Esophagus muscularis mucosa (tissue), 3 donors: ENCODE measurements at regions not wholly inside any gene's neighbourhood (a gene's known extent, or its start where the extent isn't known, plus 50 kb on each side); places are given as distances from the start of the nearest gene placed in this dataset.

ENCODE experiments used
- POLR2A ChIP-seq: fragments of 450-650 bp; IDR thresholded peaks from one replicate; pipeline ENCODE4 v1.6.1; 2017; ENCODE audit warnings: antibody characterized with exemption, moderate library complexity, mild to moderate bottlenecking, low read depth
- TF ChIP-seq, protein P1 (sequence below), 3 experiments: fragments of 200-600 bp in 2 of 3; fragments of 450-650 bp in 1 of 3; sonication (generic) in 2 of 3; IDR thresholded peaks; one replicate each; pipeline ENCODE4 v1.5.1; 2017 to 2019; ENCODE audit warnings: antibody characterized with exemption in 3 of 3, mild to moderate bottlenecking in 2 of 3, moderate library complexity in 1 of 3

DNA sequence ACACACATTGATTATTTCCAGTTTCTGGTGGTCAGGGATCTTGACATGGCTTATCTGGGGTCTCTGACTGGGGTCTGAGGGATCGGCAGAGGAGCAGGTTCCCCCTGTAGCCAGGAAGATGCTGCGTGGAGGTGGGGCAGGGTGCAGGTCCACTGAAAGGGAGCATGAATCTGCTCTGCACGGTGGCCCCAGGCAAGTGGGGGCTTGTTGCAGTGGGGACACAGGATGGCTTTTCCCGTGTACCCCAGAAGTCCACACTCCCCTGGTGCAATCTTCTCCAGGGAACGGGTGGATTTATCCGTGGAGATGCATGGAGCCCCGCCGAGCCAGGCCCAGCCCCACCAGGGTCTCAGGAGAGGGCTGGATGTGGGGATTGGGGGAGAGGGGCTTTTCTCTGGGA, 210.4 kb upstream of the C14orf180 start:
- TF ChIP-seq POLR2A = no peak
- TF ChIP-seq, protein P1, sequence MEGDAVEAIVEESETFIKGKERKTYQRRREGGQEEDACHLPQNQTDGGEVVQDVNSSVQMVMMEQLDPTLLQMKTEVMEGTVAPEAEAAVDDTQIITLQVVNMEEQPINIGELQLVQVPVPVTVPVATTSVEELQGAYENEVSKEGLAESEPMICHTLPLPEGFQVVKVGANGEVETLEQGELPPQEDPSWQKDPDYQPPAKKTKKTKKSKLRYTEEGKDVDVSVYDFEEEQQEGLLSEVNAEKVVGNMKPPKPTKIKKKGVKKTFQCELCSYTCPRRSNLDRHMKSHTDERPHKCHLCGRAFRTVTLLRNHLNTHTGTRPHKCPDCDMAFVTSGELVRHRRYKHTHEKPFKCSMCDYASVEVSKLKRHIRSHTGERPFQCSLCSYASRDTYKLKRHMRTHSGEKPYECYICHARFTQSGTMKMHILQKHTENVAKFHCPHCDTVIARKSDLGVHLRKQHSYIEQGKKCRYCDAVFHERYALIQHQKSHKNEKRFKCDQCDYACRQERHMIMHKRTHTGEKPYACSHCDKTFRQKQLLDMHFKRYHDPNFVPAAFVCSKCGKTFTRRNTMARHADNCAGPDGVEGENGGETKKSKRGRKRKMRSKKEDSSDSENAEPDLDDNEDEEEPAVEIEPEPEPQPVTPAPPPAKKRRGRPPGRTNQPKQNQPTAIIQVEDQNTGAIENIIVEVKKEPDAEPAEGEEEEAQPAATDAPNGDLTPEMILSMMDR (IDR thresholded peaks at IDR 0.05) = no peak
